H9 (cell line): ENCODE measurements at regions not wholly inside any gene's neighbourhood (a gene's known extent, or its start where the extent isn't known, plus 50 kb on each side); places are given as distances from the start of the nearest gene placed in this dataset.

ENCODE experiments used
- DNase-seq: peaks from one replicate; pipeline ENCODE4 v3.0.0-alpha.2; 2017
- H2AFZ ChIP-seq: one replicate; pipeline ENCODE4 v1.6.1; 2013; ENCODE audit warnings: mild to moderate bottlenecking, low read length, control low read depth, moderate library complexity
- H2AK5ac ChIP-seq: 2 replicates; pipeline ENCODE4 v1.6.1; 2013; ENCODE audit warnings: low read length, control low read depth, mixed read lengths; ENCODE audit not compliant: insufficient read length
- H2BK120ac ChIP-seq: one replicate; pipeline ENCODE4 v1.6.1; 2013; ENCODE audit warnings: low read depth, mild to moderate bottlenecking, low read length, control low read depth, inconsistent platforms; ENCODE audit not compliant: poor library complexity, severe bottlenecking
- H2BK12ac ChIP-seq: 2 replicates; pipeline ENCODE4 v1.6.1; 2013; ENCODE audit warnings: low read length, control low read depth, mixed read lengths, low read depth; ENCODE audit not compliant: insufficient read length
- H2BK15ac ChIP-seq: 2 replicates; pipeline ENCODE4 v1.6.1; 2013; ENCODE audit warnings: low read depth, low read length, control low read depth
- H2BK20ac ChIP-seq: one replicate; pipeline ENCODE4 v1.6.1; 2013; ENCODE audit warnings: low read depth, mild to moderate bottlenecking, low read length, control low read depth, inconsistent platforms; ENCODE audit not compliant: poor library complexity, severe bottlenecking
- H2BK5ac ChIP-seq: 2 replicates; pipeline ENCODE4 v1.6.1; 2013; ENCODE audit warnings: low read length, control low read depth, mixed read lengths; ENCODE audit not compliant: insufficient read length
- H3K14ac ChIP-seq: 2 replicates; pipeline ENCODE4 v1.6.1; 2013; ENCODE audit warnings: low read length, control low read depth; ENCODE audit not compliant: insufficient read depth
- H3K18ac ChIP-seq: 2 replicates; pipeline ENCODE4 v1.6.1; 2013; ENCODE audit warnings: low read depth, mild to moderate bottlenecking, mixed read lengths, low read length, control low read depth; ENCODE audit not compliant: insufficient read length
- H3K23ac ChIP-seq: 2 replicates; pipeline ENCODE4 v1.6.1; 2013; ENCODE audit warnings: low read length, control low read depth, mixed read lengths, low read depth; ENCODE audit not compliant: insufficient read length
- H3K23me2 ChIP-seq: 2 replicates; pipeline ENCODE4 v1.6.1; 2013; ENCODE audit warnings: low read depth, mild to moderate bottlenecking, mixed read lengths, low read length, control low read depth; ENCODE audit not compliant: insufficient read length, poor library complexity, severe bottlenecking
- H3K27ac ChIP-seq: 2 replicates; pipeline ENCODE4 v1.5.1; 2013; ENCODE audit warnings: low read length, control low read depth, mixed read lengths, low read depth; ENCODE audit not compliant: insufficient read length
- H3K27me3 ChIP-seq: 2 replicates; pipeline ENCODE4 v1.6.1; 2013; ENCODE audit warnings: low read length, control low read depth, inconsistent platforms; ENCODE audit not compliant: insufficient read depth
- H3K4ac ChIP-seq: 2 replicates; pipeline ENCODE4 v1.6.1; 2013; ENCODE audit warnings: low read depth, mild to moderate bottlenecking, control low read depth, inconsistent platforms, low read length, moderate library complexity
- H3K4me1 ChIP-seq: 2 replicates; pipeline ENCODE4 v1.6.1; 2013; ENCODE audit warnings: low read length, control low read depth, inconsistent platforms; ENCODE audit not compliant: insufficient read depth
- H3K4me2 ChIP-seq: 2 replicates; pipeline ENCODE4 v1.6.1; 2013; ENCODE audit warnings: low read length, control low read depth, mixed read lengths; ENCODE audit not compliant: insufficient read length, insufficient read depth
- H3K56ac ChIP-seq: 2 replicates; pipeline ENCODE4 v1.6.1; 2013; ENCODE audit warnings: low read depth, mild to moderate bottlenecking, mixed read lengths, low read length, control low read depth; ENCODE audit not compliant: insufficient read length
- H3K79me1 ChIP-seq: 2 replicates; pipeline ENCODE4 v1.6.1; 2013; ENCODE audit warnings: low read depth, mild to moderate bottlenecking, moderate library complexity, low read length, control low read depth, inconsistent platforms; ENCODE audit not compliant: insufficient read depth, poor library complexity, severe bottlenecking
- H3K79me2 ChIP-seq: 2 replicates; pipeline ENCODE4 v1.6.1; 2013; ENCODE audit warnings: low read length, control low read depth, inconsistent platforms; ENCODE audit not compliant: insufficient read depth
- H3K9ac ChIP-seq: 2 replicates; pipeline ENCODE4 v1.6.1; 2013; ENCODE audit warnings: low read length, control low read depth, mixed read lengths; ENCODE audit not compliant: insufficient read length; ENCODE audit errors: extremely low read depth
- H3K9me3 ChIP-seq: one replicate; pipeline ENCODE4 v1.6.1; 2013; ENCODE audit warnings: low read depth, low read length, inconsistent platforms; ENCODE audit not compliant: control insufficient read depth
- H3T11ph ChIP-seq: one replicate; pipeline ENCODE4 v1.6.1; 2013; ENCODE audit warnings: mild to moderate bottlenecking, low read length, control low read depth, inconsistent platforms
- H4K20me1 ChIP-seq: one replicate; pipeline ENCODE4 v1.6.1; 2013; ENCODE audit not compliant: control insufficient read depth, insufficient read length, insufficient read depth
- H4K5ac ChIP-seq: 2 replicates; pipeline ENCODE4 v1.6.1; 2013; ENCODE audit warnings: low read depth, mild to moderate bottlenecking, mixed read lengths, low read length, control low read depth; ENCODE audit not compliant: insufficient read length
- H4K8ac ChIP-seq: replicated peaks from 2 replicates; pipeline ENCODE4 v1.6.1; 2013; ENCODE audit warnings: low read length, control low read depth, mixed read lengths, low read depth; ENCODE audit not compliant: insufficient read length
- H4K91ac ChIP-seq: 2 replicates; pipeline ENCODE4 v1.6.1; 2013; ENCODE audit warnings: low read depth, mild to moderate bottlenecking, moderate library complexity, mixed read lengths, low read length, control low read depth; ENCODE audit not compliant: insufficient read length
- H3K27ac Mint-ChIP-seq, 3 experiments: 2 replicates in 2 of 3; 3 replicates in 1 of 3; pipeline ENCODE4 v1.8.0; 2020 to 2021; ENCODE audit warnings: mixed read lengths in 3 of 3, mild to moderate bottlenecking in 1 of 3, moderate library complexity in 1 of 3
- H3K27me3 Mint-ChIP-seq: 2 replicates; pipeline ENCODE4 v1.8.0; 2021; ENCODE audit warnings: low read depth, mild to moderate bottlenecking, moderate library complexity, mixed read lengths
- H3K36me3 Mint-ChIP-seq, 3 experiments: 2 replicates in 2 of 3; 3 replicates in 1 of 3; pipeline ENCODE4 v1.8.0; 2020 to 2021; ENCODE audit warnings: low read depth in 3 of 3, mixed read lengths in 3 of 3; ENCODE audit not compliant: insufficient read depth in 1 of 3
- H3K4me1 Mint-ChIP-seq, 2 experiments: 2 replicates each; pipeline ENCODE4 v1.8.0; 2020; ENCODE audit warnings: mixed read lengths in 2 of 2
- H3K4me3 Mint-ChIP-seq, 2 experiments: 2 replicates in 1 of 2; 3 replicates in 1 of 2; pipeline ENCODE4 v1.8.0; 2020 to 2021; ENCODE audit warnings: mild to moderate bottlenecking in 2 of 2, mixed read lengths in 2 of 2, moderate library complexity in 1 of 2
- H3K9me3 Mint-ChIP-seq, 2 experiments: 2 replicates in 1 of 2; 3 replicates in 1 of 2; pipeline ENCODE4 v1.8.0; 2020; ENCODE audit warnings: mild to moderate bottlenecking in 2 of 2, mixed read lengths in 2 of 2, moderate library complexity in 1 of 2
- CTCF ChIP-seq: fragments of 200-600 bp; sonication (generic); conservative IDR thresholded peaks from 3 replicates; pipeline ENCODE4 v1.8.0; 2021; ENCODE audit warnings: antibody characterized with exemption, mild to moderate bottlenecking
- whole genome bisulfite sequencing: extraction: QIAGEN DNeasy Blood & Tissue Kit; methylation state at CpG from one replicate; pipeline ENCODE4 v1.1.7; 2013; ENCODE audit warnings: missing lambda C conversion rate, low lambda C conversion rate, mixed read lengths; ENCODE audit not compliant: insufficient read length; ENCODE audit errors: extremely low coverage; 5-methylcytosine and 5-hydroxymethylcytosine counted together

DNA sequence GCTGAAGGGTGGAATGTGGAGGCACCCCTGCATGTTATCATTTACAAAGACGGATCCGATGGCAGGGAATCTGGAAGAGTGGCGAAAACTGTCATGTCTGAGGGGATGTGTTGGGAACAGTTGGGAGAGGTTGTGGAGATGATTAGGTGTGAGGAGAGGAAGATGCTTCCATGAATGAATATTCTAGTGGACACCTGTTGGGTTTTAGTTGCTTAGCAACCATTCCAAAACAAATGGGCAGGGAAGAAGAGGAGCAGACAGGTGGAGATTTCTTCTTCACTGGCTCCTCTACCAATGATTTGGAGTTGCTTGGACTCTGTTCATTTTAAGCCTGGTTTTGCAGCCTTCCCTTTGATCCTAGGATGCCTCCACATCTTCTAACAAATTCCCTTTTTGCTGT, 465.3 kb upstream of the CLINT1 start:
- Histone ChIP-seq H3K56ac (no peak overlapping the region), H2BK120ac (no peak overlapping the region), H2AK5ac (no peak overlapping the region), H3K23ac (no peak overlapping the region), H2BK20ac (no peak overlapping the region), H3K4me1 (no peaks in the 10 kb centered on the region; the same call in 1 of the 2 replicates), H3K27ac (no peak overlapping the region), H3K9ac (no peak overlapping the region), H3K9me3 (no peaks in the 10 kb centered on the region), H2BK5ac (no peak overlapping the region), H3K79me1 (no peaks in the 10 kb centered on the region), H4K20me1 (no peaks in the 10 kb centered on the region), H4K91ac (no peak overlapping the region), H4K8ac (no peak overlapping the region), H4K5ac (no peak overlapping the region), H3T11ph (no peak overlapping the region), H3K79me2 (no peaks in the 10 kb centered on the region), H2BK12ac (no peak overlapping the region), H2BK15ac (no peak overlapping the region), H3K18ac (no peak overlapping the region), H3K4me2 (no peak overlapping the region), H3K4ac (no peak overlapping the region), H2AFZ (no peak overlapping the region), H3K23me2 (no peaks in the 10 kb centered on the region), H3K14ac (no peak overlapping the region), H3K27me3 (no peaks in the 10 kb centered on the region)
- Mint-ChIP-seq H3K27me3 (no peaks in the 10 kb centered on the region), H3K36me3 (peaks cover 3 to 4% (median 3%) of the 10 kb centered on the region in 3 experiments; a peak in 6 of 7 replicates), H3K27ac (no peak overlapping the region), H3K9me3 (peaks cover 4 to 8% of the 10 kb centered on the region in 2 experiments; a peak in 4 of 5 replicates), H3K4me1 (peaks cover 36 to 38% of the 10 kb centered on the region in 2 experiments), H3K4me3 (no peak overlapping the region)
- WGBS: no CpG with 5 or more reads among the region's 3 CpGs
- no peak for DNase-seq
- TF ChIP-seq CTCF: no peak
